H1 (cell line): ENCODE measurements at regions not wholly inside any gene's neighbourhood (a gene's known extent, or its start where the extent isn't known, plus 50 kb on each side); places are given as distances from the start of the nearest gene placed in this dataset.

Experiments used
- BACH1 ChIP-seq: IDR thresholded peaks from 2 replicates; pipeline ENCODE4 v1.6.1; 2012; ENCODE audit warnings: low read length, improper control_type of control experiment
- CHD1 ChIP-seq: IDR thresholded peaks from 2 replicates; pipeline ENCODE4 v1.6.1; 2012; ENCODE audit warnings: low read depth, low read length, improper control_type of control experiment
- CTCF ChIP-seq, 3 experiments: IDR thresholded peaks; 1 replicate in 2 of 3; 2 replicates in 1 of 3; pipeline versions ENCODE4 v1.5.1 to v1.6.1; 2011; ENCODE audit warnings: low read length in 3 of 3, mild to moderate bottlenecking in 3 of 3, inconsistent platforms in 2 of 3, low read depth in 1 of 3, moderate library complexity in 1 of 3; ENCODE audit not compliant: insufficient read depth in 1 of 3; ENCODE audit errors: control extremely low read depth in 1 of 3
- EP300 ChIP-seq, 2 experiments: IDR thresholded peaks; 1 replicate in 1 of 2; 2 replicates in 1 of 2; pipeline ENCODE4 v1.6.1; 2011 to 2012; ENCODE audit warnings: low read depth in 2 of 2, low read length in 2 of 2, mild to moderate bottlenecking in 2 of 2, borderline replicate concordance in 1 of 2, inconsistent platforms in 1 of 2, moderate library complexity in 1 of 2
- HDAC6 ChIP-seq: IDR thresholded peaks from one replicate; pipeline ENCODE4 v1.7.1; 2012; ENCODE audit warnings: low read depth, mild to moderate bottlenecking, inconsistent platforms, low read length, moderate library complexity
- JUN ChIP-seq: IDR thresholded peaks from 2 replicates; pipeline ENCODE4 v1.6.1; 2011; ENCODE audit warnings: low read depth, mild to moderate bottlenecking, improper control_type of control experiment, low read length
- MAFK ChIP-seq: IDR thresholded peaks from 2 replicates; pipeline ENCODE4 v1.6.1; 2012; ENCODE audit warnings: low read depth, mild to moderate bottlenecking, improper control_type of control experiment, low read length
- POLR2A ChIP-seq, 2 experiments: IDR thresholded peaks; 1 replicate in 1 of 2; 2 replicates in 1 of 2; pipeline ENCODE4 v1.6.1; 2011; ENCODE audit warnings: low read depth in 2 of 2, low read length in 2 of 2, mild to moderate bottlenecking in 2 of 2; ENCODE audit errors: control extremely low read depth in 1 of 2
- POLR2AphosphoS5 ChIP-seq: IDR thresholded peaks from 2 replicates; pipeline ENCODE4 v1.6.1; 2011; ENCODE audit warnings: low read depth, low read length
- RFX5 ChIP-seq: IDR thresholded peaks from 2 replicates; pipeline ENCODE4 v1.6.1; 2011; ENCODE audit warnings: low read depth, low read length, improper control_type of control experiment, borderline replicate concordance
- SIX5 ChIP-seq: IDR thresholded peaks from 2 replicates; pipeline ENCODE4 v1.6.1; 2011; ENCODE audit warnings: mild to moderate bottlenecking, low read depth, low read length
- SUZ12 ChIP-seq: fragments of 200-600 bp; sonication (generic); IDR thresholded peaks from 2 replicates; pipeline ENCODE4 v1.6.1; 2012; ENCODE audit warnings: mild to moderate bottlenecking, inconsistent platforms, low read length, moderate library complexity, mixed read lengths
- TBP ChIP-seq: IDR thresholded peaks from 2 replicates; pipeline ENCODE4 v1.6.1; 2011; ENCODE audit warnings: low read depth, low read length, improper control_type of control experiment
- YY1 ChIP-seq: IDR thresholded peaks from 2 replicates; pipeline ENCODE4 v1.6.1; 2011; ENCODE audit warnings: low read depth, mild to moderate bottlenecking, low read length

GRCh38 chr10:62534031-62534430 lies 159.9 kb downstream of the ZNF365 start:
- TF ChIP-seq JUN (no peak), SIX5 (no peak), RFX5 (no peak), CTCF (IDR thresholded peaks at IDR 0.05; ENCODE audit: control extremely low read depth in 1 of 3, insufficient read depth in 1 of 3, low read depth in 1 of 3, low read length in 3 of 3) (no peak), MAFK (no peak), CHD1 (no peak), HDAC6 (no peak), YY1 (no peak), POLR2AphosphoS5 (no peak), SUZ12 (no peak), BACH1 (no peak), TBP (no peak), EP300 (IDR thresholded peaks at IDR 0.05; ENCODE audit: borderline replicate concordance in 1 of 2, low read depth in 2 of 2, low read length in 2 of 2) (no peak), POLR2A (IDR thresholded peaks at IDR 0.05; ENCODE audit: control extremely low read depth in 1 of 2, low read depth in 2 of 2, low read length in 2 of 2) (no peak)
